ENCODE measurements at regions not wholly inside any gene's neighbourhood (a gene's known extent, or its start where the extent isn't known, plus 50 kb on each side); places are given as distances from the start of the nearest gene placed in this dataset.

- Histone ChIP-seq H3K4me2 (ENCODE audit: low read length) (peak overlapping the region; percentile 55), H3K4me3 (ENCODE audit: insufficient read depth, low read depth, low read length) (no peak overlapping the region), H3K36me3 (ENCODE audit: insufficient read depth, low read length) (no peaks in the 10 kb centered on the region), H3K9ac (ENCODE audit: low read length) (no peak overlapping the region), H3K27ac (ENCODE audit: low read depth, low read length) (peak overlapping the region; percentile 45), H3K9me3 (ENCODE audit: insufficient read depth, low read depth, low read length) (no peaks in the 10 kb centered on the region), H3K79me2 (ENCODE audit: insufficient read depth, low read length) (no peaks in the 10 kb centered on the region), H2AFZ (ENCODE audit: low read depth, low read length) (no peak overlapping the region), H3K27me3 (ENCODE audit: insufficient read depth, low read length) (no peaks in the 10 kb centered on the region), H3K4me1 (ENCODE audit: insufficient read depth, low read length) (peaks cover 8% of the 10 kb centered on the region), H4K20me1 (ENCODE audit: insufficient read depth, low read length) (no peaks in the 10 kb centered on the region)
- Mint-ChIP-seq H3K27ac (ENCODE audit: unreplicated experiment) (no peak overlapping the region), H3K27me3 (ENCODE audit: low read depth, unreplicated experiment) (no peaks in the 10 kb centered on the region), H3K4me1 (ENCODE audit: low read depth, unreplicated experiment) (peaks cover 4% of the 10 kb centered on the region), H3K9me3 (ENCODE audit: unreplicated experiment) (peaks cover 2% of the 10 kb centered on the region), H3K36me3 (ENCODE audit: low read depth, unreplicated experiment) (no peaks in the 10 kb centered on the region), H3K4me3 (ENCODE audit: unreplicated experiment) (no peak overlapping the region)
- peak; percentile 82 for DNase-seq (ENCODE audit: low read depth)
- FAIRE-seq: peak; percentile 72
- TF ChIP-seq, protein P1, sequence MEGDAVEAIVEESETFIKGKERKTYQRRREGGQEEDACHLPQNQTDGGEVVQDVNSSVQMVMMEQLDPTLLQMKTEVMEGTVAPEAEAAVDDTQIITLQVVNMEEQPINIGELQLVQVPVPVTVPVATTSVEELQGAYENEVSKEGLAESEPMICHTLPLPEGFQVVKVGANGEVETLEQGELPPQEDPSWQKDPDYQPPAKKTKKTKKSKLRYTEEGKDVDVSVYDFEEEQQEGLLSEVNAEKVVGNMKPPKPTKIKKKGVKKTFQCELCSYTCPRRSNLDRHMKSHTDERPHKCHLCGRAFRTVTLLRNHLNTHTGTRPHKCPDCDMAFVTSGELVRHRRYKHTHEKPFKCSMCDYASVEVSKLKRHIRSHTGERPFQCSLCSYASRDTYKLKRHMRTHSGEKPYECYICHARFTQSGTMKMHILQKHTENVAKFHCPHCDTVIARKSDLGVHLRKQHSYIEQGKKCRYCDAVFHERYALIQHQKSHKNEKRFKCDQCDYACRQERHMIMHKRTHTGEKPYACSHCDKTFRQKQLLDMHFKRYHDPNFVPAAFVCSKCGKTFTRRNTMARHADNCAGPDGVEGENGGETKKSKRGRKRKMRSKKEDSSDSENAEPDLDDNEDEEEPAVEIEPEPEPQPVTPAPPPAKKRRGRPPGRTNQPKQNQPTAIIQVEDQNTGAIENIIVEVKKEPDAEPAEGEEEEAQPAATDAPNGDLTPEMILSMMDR (IDR thresholded peaks at IDR 0.05; ENCODE audit: insufficient read depth, low read depth, low read length): no peak
- TF ChIP-seq EZH2 (IDR thresholded peaks at IDR 0.05; ENCODE audit: insufficient read depth, low read length): no peak
Observed at GRCh38 chr2:180625006-180625844, 355.2 kb upstream of the UBE2E3 start.

- H3K9me3 Mint-ChIP-seq (ENCODE audit: unreplicated experiment): peaks cover 2% of the 10 kb centered on the region
- no peak overlapping the region for H3K4me3 Mint-ChIP-seq (ENCODE audit: unreplicated experiment)
- no peak for TF ChIP-seq EZH2 (IDR thresholded peaks at IDR 0.05; ENCODE audit: insufficient read depth, low read length)
- TF ChIP-seq, protein P1 (IDR thresholded peaks at IDR 0.05; ENCODE audit: insufficient read depth, low read depth, low read length): no peak
- Histone ChIP-seq H3K79me2 (ENCODE audit: insufficient read depth, low read length) (no peaks in the 10 kb centered on the region), H2AFZ (ENCODE audit: low read depth, low read length) (no peak overlapping the region), H3K4me1 (ENCODE audit: insufficient read depth, low read length) (peaks cover 8% of the 10 kb centered on the region), H3K27me3 (ENCODE audit: insufficient read depth, low read length) (no peaks in the 10 kb centered on the region), H3K36me3 (ENCODE audit: insufficient read depth, low read length) (no peaks in the 10 kb centered on the region), H3K9me3 (ENCODE audit: insufficient read depth, low read depth, low read length) (no peaks in the 10 kb centered on the region), H3K4me2 (ENCODE audit: low read length) (no peak overlapping the region), H4K20me1 (ENCODE audit: insufficient read depth, low read length) (no peaks in the 10 kb centered on the region), H3K9ac (ENCODE audit: low read length) (no peak overlapping the region), H3K4me3 (ENCODE audit: insufficient read depth, low read depth, low read length) (no peak overlapping the region), H3K27ac (ENCODE audit: low read depth, low read length) (no peak overlapping the region)
- no peak overlapping the region for H3K27ac Mint-ChIP-seq (ENCODE audit: unreplicated experiment)
- FAIRE-seq: no peak
- DNase-seq (ENCODE audit: low read depth): peak; percentile 55
- H3K36me3 Mint-ChIP-seq (ENCODE audit: low read depth, unreplicated experiment): no peaks in the 10 kb centered on the region
- H3K4me1 Mint-ChIP-seq (ENCODE audit: low read depth, unreplicated experiment): peaks cover 4% of the 10 kb centered on the region
- H3K27me3 Mint-ChIP-seq (ENCODE audit: low read depth, unreplicated experiment): no peaks in the 10 kb centered on the region
Observed at GRCh38 chr2:180621941-180622918, 358.2 kb upstream of the UBE2E3 start.

Measured in astrocyte (in vitro differentiated cells and primary cell).